Stimulated activated naive CD8-positive, alpha-beta T cell treated with anti-CD3 and anti-CD28 coated beads, Interleukin-15, Interleukin-2, amounts not matched to agents 100 U/mL and 50 U/mL, for 24 hours (primary cell): ENCODE measurements at regions not wholly inside any gene's neighbourhood (a gene's known extent, or its start where the extent isn't known, plus 50 kb on each side); places are given as distances from the start of the nearest gene placed in this dataset.
"Not testable (repeated sequence)": the region's sequence is repeated elsewhere in the genome, so short reads cannot be mapped to it uniquely, and the experiment has no call there.

Source experiments
- ATAC-seq: fragments of 150-1000 bp; cut with Tn5 transposase; one replicate; pipeline ENCODE4 v1.10.0; 2021
- DNase-seq: peaks from one replicate; pipeline ENCODE4 v3.0.0; 2021

DNA sequence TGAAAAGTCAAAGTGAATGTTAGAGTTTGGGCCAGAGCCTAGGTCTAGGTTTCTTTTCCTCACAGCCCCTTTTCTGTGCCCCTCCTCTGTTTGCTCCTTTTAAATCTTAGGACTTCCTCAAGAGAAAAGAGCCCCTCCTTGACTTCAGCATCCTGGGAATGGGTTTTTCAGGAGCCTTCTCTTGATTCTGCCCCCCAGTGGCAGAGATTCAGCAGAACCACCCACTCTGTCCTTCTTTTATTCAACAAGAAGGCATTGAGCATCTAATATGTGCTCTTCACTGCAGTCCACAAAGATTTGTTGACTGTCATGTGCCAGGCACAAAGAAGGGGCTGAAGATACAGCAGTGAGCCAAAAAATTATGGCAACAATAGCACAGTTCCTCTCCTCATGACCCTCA, 270.8 kb upstream of the CDH5 start:
- ATAC-seq (no peak), DNase-seq (no peak)

DNA sequence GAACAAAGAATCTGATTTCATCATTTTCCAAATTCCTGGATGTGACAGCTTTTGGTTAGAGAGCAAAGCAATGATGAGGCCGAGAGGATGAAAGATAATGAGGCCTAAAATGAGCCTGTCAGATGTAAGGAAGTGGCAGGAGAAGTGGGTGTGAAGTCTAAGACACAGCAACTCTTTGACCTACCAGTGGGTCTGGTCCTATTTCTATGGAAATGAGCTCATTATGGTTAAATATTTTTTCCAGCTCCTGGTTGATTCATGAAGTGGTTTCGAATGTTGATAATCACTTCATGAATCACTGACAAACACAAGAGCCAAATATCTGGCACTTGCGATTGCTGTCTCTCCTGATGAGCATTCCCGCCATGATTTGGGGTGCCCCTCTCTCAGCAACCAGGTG, 273.3 kb upstream of the CDH5 start:
- ATAC-seq (no peak), DNase-seq (no peak)

DNA sequence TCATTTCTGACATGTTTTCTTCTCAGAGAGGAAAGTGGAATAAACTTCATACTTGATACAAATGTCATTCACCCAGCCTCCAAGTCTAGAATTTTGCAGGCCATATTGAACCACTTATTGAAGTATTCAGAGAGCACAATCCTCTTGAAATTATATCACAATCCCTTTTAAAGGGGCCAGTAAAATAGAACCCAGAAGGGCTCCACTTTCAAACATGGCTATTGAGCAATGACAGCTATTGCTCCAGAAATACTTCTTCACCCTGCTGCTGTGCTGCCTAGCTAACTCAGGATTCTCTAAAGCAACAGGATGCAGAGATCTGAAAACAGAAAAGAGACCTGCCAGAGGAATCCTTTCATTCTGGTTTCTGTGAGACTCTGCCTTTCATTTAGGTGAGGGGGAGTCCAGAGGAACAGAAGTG, 275.0 kb upstream of the CDH5 start:
- ATAC-seq (no peak), DNase-seq (no peak)

DNA sequence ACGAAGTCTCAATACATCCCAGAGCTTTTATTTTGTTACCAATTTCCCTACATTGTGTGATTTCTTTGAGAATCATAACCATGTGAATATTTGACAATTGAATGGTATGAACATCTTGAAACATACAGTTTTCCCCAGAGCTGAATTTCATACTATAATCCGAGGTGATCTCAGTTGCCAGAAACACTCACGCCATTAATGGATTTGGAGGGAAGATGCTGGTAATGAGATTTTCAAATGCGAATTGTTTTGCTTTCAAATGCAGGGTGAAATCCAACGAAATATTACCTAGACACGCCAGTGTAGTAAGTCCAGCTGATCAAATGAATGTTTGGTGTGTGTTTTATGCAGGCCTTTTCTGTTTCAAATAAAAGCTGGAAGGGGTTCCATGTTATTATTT, 277.8 kb upstream of the CDH5 start:
- ATAC-seq = no peak
- no peak for DNase-seq

DNA sequence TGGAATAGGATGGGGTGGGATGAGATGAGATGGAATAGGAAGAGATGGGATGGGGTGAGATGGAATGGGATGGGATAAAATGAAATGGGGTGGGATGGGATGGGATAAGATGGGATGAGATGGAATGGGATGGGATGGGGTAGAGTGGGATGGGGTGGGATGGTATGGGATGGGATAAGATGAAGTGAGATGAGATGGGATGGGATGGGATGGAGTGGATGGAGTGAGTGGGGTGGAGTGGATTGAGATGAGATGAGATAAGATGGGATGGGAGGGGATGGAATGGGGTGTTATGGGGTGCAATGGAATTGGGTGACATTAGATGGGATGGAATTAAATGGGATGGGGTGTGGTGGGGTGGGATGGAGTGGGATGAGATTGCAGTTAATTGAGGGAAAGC, 279.2 kb upstream of the CDH5 start:
- ATAC-seq (no peak), DNase-seq (no peak)

DNA sequence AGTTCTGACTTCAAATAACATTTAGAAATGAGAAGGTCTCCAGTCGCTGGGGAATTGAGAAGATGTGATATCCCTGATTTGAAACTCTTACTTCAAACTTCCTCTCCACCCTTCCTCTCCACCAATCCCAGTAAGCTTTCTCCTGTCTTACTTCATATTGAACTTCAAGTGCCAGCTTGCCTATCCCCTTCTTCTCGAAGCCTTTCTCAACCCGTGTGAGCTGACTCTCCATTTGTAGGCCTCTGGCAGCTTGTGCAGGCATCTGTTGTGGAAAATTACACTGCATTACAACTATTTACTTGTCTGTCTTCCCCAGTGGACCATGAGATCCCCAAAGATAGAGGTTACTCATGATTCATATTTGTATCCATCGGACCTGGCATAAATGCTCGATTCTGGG, 280.8 kb upstream of the CDH5 start:
- ATAC-seq = no peak
- DNase-seq = no peak

DNA sequence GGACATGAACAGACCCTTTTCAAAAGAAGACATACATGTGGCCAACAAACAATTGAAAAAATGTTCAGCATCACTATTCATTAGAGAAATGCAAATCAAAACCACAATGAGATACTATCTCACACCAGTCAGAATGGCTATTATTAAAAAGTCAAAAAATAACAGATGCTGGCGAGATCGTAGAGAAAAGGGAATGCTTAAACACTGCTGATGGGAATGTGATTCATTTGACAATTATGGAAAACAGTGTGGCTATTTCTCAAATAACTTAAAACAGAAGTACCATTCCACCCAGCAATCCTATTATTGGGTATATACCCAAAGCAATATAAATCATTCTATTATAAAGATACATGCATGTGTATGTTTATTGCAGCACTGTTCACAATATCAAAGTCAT, 281.8 kb upstream of the CDH5 start:
- not testable (repeated sequence) for DNase-seq, ATAC-seq

DNA sequence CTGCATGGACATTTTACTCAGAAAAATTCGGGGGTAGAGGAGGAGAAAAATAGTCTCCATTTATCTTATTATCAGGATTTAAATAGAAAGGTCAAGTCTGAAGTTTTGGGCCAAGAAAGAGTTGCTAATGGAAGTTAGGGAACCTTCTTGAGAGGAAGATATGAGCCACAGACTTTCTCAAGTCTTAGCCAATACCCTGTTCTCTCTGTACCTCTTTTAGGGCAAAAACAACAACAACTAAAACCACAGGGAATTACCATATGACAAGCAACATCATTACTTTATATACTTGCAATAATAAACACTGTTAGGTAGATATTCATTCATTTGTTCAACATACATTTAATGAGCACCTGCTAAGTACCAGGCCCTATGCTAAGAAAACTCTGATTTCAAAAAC, 282.2 kb upstream of the CDH5 start:
- ATAC-seq (no peak), DNase-seq (no peak)

DNA sequence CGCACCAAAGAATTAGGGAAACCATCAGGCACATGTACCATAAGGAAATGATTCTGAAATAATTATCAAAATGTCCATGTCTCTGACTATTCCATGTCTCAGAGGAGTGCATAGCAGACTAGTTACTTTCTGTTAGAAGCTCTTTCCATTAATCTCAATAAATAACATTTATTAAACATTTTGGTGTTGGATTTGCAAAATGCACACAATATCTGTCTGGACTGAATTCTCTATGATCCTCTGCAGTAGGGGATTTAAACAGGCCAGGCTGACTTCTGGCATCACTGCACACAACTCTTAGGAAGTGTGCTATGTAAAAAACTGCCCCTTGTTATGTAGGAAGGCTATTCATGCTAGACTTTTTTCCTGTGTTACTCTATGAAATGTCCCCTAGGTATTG, 283.3 kb upstream of the CDH5 start:
- ATAC-seq (no peak), DNase-seq (no peak)

DNA sequence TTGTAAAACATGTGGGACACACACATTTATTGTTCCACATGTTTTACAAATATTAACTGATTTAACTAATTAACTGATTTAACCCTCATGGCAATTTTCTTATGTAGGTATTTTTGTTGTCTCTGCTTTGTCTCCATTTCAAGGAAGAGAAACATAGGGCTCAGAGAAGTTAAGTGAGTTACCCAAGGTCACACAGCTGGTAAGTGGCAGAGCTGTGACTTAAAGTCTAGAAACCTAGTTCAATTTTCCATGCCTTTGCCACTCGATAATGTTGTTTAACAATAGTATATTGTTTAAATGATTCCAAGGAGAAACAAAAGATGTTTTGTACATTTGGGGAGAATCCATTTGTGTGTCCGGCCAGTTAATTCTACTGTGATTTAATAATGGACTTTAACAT, 284.1 kb upstream of the CDH5 start:
- no peak for ATAC-seq
- DNase-seq = no peak

DNA sequence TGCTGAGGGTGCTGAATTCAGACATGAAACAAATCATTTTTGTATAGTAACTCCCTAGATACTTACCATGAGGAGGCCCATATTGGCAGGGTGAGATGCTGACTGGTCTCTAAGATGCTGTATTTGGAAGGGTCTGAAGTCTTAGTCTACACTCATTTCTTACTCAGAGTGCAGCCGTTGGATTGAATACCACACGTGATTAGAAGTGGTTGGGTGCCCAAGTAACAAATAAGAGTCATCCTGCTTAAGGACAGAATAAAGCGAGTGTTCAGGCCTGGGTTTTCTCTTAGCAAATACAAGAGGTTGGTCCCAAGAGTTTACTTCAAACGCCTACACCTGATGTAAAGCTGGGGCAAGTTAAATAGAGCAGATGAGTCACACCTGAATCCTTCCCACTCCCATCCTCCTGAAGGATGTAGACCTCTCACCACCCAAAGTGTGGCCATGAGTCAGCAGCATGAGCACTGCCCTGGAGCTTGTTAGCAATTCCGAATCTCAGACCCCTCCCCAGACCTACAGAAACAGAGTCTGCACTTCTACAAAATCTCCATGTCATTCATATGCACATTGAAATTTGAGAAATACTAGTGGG, 284.6 kb upstream of the CDH5 start:
- DNase-seq (no peak), ATAC-seq (no peak)

DNA sequence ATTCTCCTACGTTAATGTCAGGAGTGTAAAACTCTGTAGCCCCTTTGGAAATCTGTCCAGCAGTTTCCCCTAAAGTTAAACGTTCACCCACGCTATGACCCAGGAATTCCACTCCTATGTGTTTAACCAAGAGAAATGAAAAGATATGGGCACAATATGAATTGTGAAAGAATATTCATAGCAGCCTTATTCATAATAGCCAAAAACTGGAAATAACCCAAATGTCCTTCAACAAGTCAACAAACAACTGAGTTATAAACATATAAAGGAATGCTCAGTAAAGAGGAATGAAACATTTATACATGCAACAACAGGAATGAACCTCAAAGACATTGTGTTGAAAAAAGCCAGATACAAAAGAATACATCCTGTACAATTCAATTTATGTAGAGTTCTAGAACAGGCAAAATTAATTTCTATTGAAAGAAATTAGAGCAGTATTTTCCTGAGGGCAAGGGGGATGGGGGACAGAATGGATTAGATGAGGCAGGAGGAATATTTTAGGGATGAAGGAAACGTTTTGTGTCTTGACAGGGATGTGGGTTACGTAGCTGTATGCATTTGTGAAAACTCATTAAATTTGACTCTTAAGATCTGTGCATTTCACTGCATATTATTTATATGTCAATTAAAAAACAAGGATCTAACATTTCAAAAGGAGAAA, 286.7 kb upstream of the CDH5 start:
- DNase-seq (no peak), ATAC-seq (no peak)

DNA sequence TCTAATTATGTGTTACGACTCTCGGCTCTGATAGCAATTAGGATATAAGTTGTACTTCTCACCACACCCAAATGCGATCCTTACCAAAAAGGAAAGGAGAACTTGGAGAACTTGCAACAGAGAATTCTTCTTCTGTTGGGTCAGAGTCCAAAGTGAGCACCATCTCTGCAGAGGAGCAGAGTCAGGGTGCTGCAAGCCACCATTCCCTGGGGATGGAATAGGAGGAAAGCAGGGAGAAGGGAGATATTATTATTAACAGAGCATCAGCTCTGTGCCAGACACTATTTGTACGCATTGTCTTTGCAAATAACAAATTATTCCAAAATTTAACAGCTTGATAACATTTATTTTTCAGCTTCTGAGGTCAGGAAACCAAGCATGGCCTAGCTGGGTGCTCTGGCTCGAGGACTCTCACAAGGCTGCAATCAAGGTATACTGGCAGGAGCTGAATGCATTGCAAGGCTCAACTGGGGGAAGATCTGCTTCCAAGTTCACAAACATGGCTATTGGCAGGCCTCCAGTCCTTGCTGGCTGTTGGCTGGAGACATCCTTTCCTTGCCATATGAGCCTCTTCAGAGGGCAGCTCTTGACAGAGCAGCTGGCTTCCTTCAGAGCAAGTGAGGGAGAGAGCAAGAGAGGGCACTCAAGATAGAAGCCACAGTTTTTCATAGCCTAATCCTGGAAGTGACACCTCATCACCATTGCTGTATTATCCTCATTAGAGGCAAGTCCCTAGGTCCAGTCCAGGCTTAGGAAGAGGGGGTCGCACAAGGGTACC, 296.2 kb upstream of the CDH5 start:
- no peak for ATAC-seq
- DNase-seq = no peak

DNA sequence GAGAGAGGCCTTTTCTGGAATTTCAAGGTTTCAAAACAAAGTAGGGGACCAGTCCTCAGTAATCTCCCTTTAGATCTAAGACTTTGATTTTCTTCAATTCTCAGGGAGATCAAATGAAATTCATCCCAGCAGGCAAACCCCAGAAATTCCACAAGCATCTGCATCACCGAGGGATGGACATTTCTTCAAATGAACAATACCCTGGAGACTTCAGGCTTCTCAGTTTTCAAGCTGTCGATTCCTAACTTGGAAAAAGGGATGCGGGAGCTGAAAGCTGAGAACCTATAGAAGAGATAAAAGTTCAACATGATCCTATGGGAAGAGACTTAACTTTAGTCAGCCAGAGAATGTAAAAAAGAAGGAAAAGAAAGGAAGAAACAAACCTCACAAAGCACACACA, 296.9 kb upstream of the CDH5 start:
- DNase-seq (no peak), ATAC-seq (no peak)

DNA sequence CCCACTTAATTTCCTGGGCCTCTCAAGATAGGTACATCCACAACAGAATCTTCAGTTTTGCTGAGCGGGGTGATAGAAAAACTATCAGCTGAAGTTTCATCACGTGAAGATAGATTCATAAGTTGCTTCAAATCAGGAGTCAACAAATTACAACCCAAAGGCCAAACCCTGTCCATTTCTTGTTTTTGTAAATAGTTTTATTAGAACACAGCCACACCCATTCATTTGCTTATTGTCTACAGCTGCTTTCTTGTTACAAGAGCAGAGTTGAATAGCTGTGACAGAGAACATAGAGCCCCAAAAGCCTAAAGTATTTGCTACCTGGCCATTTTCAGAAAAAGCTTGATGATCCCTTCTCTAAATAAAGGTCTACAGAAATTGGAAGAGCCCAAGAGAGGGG, 300.1 kb upstream of the CDH5 start:
- ATAC-seq (no peak), DNase-seq (no peak)

DNA sequence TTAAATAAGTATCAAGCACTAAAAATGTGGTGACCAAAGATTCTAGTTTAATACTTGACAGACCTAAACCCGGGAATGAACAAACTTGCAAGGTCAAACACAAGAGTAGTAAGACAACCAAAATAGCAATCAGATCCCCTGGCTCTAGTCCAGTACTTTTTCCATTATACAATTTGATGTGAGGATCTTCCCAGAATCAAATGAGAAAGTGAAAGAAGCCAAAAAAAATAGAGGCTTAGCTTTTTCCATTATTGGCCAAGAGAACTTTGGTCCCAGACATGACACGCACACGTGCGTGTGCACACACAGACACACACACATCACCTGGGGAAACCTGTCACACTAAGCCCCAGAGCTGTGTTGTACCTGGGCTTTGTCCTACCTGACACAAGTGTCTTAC, 300.6 kb upstream of the CDH5 start:
- DNase-seq = no peak
- ATAC-seq = no peak

DNA sequence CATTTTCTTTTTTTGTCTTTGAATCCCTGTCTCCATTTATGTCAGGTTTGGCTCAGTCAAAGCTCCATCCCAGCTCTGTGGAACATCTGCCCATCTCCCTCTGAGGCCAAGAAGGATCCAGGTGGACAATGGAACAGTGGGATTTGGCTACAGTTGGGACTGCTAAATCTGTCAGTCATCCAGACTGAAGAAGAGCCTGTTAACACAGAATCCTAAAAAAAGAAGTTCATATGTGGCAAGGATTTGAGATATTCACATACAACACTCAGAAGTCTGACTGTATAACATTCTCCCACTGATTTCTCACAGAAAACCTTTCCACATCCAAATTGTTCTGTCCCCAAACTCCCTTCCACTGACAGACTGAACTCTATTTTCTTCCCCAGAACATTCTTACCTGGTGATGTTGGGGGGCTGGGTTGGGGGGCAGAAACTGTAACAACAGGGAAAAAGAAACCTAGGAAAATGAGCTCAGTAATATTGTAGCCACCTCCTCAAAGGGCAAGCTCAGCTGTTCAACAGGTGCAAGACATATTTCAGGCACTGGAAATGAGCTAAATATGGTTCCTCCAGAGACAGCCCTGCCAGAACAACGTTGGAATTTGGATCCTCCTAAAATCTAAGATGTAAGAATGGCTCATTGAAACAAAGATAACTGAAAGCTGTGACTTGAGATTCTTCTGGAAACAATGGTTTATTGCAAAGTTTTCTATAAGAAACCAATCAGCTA, 301.5 kb upstream of the CDH5 start:
- no peak for ATAC-seq
- DNase-seq = no peak

DNA sequence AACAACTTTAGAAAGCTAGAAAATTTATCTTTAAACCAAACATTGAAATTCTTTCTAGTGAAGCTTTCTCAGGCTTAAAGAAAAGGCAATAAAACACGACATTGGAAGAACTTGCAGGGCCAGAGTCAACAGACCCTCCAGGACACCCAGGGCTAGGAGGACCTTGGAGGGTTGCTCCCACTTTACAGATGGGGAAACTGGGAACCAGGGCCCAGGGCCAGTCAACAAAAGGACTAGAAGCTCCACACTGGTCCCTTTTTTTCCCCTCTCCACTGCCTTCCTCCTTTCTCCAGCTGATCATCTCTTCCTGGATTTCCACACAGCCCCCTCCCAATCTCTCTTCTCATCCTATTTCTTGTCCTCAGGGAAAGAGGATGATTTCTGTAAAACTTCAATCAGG, 307.7 kb upstream of the CDH5 start:
- DNase-seq = no peak
- no peak for ATAC-seq

DNA sequence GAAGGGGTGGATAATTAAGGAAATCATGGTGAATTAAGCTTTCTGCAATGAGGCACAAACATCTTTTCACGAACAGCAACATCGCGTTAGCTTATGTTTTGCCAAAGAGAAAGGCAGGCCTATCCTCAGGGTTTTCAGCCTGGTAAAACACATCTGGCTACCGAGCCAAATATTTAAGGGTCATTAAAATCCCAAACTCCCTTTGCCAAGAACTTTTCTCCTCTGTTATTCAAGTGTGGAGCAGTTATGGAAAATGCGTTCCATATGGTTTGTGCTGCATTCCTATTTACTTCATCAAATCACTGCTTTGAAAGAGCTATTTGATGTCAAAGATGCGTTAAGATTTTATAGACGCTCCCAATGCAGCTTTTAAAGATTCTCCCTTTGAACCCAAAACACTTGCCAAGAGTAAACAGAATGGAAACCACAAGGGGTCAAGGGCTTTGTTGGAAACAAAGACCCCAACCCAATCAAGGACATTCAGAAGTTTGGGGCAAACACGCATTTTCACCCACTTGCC, 308.3 kb upstream of the CDH5 start:
- DNase-seq (no peak), ATAC-seq (no peak)

DNA sequence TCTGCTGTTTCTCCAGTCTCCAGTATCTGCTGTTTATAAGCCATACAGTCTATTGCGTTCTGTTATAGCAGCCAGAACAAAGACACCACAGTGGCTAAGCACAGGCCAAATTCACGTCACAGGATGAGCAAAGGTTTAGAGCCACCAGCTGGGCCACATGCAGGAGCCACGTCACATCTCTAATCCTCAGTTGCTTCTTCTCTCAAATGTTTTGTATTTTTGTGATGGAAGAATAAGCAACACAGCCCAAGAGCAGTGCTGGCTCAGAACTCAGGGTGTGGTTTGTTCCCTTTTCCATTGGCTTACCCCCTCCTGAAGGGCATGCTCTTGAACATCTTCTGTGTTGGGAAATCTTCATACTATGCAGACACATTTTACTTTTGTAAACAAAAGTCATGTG, 309.4 kb upstream of the CDH5 start:
- ATAC-seq (no peak), DNase-seq (no peak)

DNA sequence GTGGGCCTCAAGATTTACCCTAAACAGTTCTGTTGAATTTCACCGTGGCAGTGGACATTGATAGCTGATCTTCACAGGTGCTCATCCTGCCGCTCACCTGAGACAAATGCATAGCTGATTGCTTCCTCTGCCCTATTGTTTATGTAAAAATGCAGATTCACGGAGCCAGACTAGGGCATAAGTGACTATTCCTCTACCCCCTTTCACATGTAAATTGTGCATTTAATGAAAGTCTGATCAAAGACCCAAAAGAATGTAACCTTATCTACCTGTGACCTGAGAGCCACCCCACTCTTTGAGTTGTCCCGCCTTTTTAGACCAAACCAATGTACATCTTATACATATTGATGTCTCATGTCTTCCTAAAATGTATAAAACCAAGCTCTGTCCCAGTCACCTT, 312.4 kb upstream of the CDH5 start:
- ATAC-seq = no peak

DNA sequence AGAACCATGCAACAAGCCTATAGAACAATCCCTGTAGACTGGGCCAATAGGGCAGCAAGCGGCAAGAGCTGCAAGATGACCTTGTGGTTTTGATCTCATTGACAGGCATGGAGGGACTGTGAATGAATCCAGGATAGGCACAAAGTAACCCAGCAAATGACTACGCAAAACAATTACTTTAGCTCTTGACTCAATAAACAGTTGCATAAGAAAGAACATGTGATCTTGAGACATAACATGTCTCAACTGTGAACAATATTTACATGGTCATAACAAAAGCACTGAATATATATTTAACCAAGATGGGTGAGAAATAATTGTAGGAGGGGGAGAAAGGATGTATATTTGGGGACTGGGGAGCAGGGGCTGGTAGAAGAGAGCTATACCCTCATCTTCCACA, 313.7 kb upstream of the CDH5 start:
- DNase-seq (no peak), ATAC-seq (no peak)

More for the DNA sequence above, 312.4 kb upstream of the CDH5 start:
- no peak for DNase-seq

DNA sequence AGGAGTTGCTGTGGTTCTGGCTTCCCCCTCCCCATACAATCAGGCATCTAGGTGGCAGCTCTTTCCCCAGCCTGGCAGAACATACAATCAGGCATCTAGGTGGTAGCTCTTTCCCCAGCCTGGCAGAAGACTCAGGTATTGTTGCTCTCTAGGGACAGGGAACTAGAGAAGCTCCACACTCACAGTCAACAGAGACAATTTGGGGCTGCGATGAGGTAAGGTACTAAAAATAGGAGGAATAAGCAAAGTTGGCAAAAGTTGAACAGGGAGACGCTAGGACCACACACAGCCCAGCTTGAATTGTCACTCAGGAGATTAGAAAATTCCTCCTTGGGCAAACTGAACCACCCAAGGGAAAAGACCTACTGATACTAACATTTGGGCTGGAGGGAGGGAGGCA, 315.5 kb upstream of the CDH5 start:
- no peak for DNase-seq
- ATAC-seq = no peak
